Fibroblast of the conjunctiva (primary cell): ENCODE measurements at regions not wholly inside any gene's neighbourhood (a gene's known extent, or its start where the extent isn't known, plus 50 kb on each side); places are given as distances from the start of the nearest gene placed in this dataset.
"Not testable (repeated sequence)": the region's sequence is repeated elsewhere in the genome, so short reads cannot be mapped to it uniquely, and the experiment has no call there.

Experiments used
- DNase-seq: peaks from one replicate; pipeline ENCODE4 v3.0.0-alpha.2; 2010; ENCODE audit warnings: low read depth

DNA sequence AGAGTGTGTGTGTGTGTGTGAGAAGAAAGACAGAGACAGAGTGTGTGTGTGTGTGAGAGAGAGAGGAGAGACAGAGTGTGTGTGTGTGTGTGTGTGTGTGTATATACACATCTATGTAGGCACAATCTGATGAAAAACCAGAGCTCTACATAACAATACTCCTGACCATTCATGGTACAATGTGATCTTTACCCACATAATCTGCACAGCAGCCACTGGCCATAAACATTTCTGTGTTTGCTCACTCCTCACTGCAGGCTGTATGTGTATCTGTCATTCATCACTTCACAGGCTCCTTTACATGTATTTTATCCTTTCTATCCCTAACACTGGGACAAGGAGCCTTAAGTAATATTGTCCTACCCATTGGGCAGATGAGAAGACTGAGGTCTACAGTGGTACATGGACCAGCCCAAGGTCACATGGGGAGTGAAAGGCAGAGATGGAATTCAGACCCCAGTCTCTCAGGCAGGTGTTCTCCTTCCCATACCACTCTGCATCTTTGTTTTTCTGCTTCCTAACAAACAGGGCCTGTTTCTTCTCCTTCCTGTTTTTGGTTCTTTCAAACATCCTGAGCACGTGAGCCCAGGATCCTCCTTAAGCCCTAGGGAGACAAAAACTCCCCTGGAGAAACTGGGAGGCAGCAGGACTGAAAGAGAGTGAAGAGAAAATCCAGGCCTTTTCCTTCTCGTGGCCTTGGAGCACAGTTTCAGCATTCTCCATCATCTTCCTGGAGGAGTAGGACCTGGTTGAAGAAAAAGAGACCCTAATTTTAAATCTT, 201.7 kb upstream of the MSX2 start:
- DNase-seq, result no peak

DNA sequence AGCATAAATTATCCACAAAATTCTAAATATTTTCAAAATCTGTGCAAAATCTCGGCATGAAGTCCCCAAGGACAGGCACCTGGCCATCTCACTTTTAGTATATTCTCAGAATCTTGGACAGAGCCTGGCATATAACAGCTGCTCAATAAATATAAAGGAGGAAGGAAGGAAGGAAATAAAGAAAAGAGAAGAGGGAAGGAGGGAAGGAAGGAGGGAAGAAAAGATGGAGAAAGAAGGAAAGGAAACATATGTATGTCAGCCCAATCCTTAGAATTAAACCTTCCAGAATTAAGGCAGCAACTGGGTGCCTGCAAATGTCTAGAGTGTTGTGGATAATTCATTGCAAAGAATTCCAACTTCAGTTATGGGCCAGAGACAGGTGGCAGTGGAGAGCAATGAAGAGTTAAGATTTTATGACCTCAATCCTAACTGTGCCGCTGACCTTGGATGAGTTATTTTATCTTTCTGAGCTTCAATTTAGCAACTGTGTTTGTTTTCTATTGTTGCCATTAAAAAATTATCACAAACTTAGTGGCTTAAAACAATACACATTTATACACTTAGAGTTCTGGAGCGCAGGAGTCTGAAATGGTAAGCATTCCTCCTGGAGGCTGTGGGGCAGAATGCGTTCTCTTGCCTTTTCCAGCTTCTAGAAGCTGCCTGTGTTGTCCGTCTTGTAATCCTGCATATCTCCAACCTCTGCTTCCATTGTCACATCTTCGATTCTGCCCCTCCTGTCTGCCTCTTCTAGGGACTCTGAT, 200.9 kb upstream of the MSX2 start:
- no peak for DNase-seq

- no peak for DNase-seq
These were observed 200.0 kb upstream of the MSX2 start for GRCh38 chr5:174524351-174524750.

DNA sequence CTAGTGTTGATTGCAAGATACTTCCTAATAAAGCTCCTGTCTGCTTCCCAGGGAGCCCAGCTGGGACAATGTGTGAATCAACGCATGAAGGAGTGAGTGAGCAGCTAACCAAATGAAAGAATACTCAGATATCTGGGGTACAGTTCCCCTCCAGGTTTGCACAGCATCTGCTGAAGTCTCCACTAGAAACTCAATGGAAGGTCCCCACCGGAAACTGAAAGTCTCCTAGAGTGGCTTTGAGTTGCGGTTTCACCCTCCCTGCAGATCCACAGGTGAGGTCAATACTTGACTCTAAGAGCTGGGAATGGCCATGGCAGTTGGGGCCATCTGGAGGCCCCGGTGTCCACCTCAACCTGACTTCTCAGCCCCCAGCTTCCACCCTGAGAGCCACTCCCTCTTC, 198.2 kb upstream of the MSX2 start:
- no peak for DNase-seq

GRCh38 chr5:174527916-174528540, 196.4 kb upstream of the MSX2 start:
- no peak for DNase-seq

GRCh38 chr5:174528821-174529544, 195.4 kb upstream of the MSX2 start:
- DNase-seq, result no peak

- DNase-seq, result no peak
These were observed 194.3 kb upstream of the MSX2 start for GRCh38 chr5:174529925-174530681.

DNA sequence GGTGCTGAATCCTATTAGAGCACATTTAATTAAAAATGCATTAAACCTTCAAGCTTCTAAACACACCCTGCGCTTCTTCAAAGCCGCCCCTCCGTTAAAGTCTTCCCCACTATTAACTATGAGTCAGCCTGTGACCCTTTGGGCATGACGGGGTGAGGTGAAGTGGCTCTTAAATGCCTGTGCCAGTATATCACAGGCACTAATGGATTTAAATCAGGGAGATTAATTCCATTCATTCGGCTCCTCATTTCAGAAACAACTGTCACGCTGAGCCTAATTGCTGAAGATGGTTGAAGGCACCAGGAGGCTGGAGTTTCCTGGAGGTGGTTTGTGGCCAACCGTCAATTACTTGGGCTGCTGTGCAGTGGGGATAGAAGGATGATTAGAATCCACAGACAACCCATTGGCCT, 192.6 kb upstream of the MSX2 start:
- no peak for DNase-seq

DNA sequence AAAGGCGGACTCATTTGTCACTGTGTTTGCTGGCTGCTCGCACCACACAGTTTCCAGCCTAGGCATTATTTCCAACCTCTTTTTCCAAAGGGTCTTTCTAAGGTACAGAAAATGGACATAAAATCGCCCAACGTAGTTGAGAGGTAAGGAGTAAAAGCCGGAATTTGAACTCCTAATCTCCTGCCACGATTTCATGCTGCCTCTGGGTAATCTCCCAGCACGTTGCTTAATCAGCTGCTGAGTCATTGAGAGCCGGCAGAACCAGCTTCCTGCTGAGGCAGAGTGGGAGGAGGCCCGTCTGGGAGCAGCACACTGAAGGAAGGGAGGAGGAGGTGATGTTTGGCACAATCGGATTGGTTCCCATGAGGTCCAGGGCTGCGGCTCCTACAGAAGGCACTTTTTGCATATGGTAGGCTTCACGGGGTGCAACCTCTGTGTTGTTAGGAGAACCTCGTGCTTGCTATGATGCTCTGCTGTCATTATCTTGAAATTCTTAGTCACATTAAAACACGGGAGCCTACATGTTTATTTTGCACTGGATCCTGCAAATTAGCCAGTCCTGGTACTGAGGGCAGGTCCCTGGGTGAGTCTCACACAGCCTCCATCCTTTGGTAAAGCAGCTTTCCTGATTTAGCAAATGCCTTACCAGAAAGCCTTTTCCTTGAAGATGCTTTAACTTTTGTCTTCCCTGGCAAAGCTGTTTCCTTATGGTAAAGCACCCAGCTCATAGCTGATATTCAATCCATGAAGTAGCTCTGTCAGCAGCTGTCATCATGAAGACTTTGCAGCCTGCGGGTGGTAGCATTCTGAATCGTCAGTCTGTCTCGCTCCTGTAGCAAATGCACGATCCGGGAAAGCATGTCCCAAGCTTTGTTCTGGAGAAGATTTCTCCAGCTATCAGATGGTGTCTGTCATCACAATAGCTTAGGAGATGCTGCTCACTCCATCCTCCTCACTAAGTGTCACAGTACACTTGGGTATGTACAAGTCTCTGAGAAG, 191.6 kb upstream of the MSX2 start:
- peak; percentile 89 for DNase-seq

DNA sequence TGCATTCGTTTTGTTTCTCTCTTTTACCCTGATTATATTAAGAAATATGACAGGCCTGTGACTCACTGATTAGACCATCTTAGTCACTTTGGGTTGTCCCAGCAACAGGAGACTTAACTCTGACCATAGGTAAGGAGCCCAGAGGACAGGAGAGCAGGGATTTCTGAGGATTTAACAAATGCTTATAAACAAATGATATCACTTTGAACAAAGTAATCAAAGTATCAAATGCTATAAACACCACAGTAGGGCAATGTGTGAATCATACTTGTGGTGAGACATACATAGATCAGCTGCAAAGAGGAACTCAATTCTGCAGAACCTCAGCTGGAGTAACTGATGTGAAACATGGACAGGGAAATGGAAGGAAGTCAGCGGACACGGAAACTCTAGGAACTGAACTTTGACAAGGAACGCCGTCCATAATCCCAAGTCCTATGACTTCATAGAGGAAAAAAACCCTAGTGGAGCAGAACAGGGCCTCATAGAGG, 190.6 kb upstream of the MSX2 start:
- DNase-seq, result peak; percentile 59

GRCh38 chr5:174535669-174536068, 188.7 kb upstream of the MSX2 start:
- DNase-seq, result no peak

DNA sequence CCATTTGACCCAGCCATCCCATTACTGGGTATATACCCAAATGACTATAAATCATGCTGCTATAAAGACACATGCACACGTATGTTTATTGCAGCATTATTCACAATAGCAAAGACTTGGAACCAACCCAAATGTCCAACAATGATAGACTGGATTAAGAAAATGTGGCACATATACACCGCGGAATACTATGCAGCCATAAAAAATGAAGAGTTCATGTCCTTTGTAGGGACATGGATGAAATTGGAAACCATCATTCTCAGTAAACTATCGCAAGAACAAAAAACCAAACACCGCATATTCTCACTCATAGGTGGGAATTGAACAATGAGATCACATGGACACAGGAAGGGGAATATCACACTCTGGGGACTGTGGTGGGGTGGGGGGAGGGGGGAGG, 184.6 kb upstream of the MSX2 start:
- DNase-seq, result not testable (repeated sequence)

DNA sequence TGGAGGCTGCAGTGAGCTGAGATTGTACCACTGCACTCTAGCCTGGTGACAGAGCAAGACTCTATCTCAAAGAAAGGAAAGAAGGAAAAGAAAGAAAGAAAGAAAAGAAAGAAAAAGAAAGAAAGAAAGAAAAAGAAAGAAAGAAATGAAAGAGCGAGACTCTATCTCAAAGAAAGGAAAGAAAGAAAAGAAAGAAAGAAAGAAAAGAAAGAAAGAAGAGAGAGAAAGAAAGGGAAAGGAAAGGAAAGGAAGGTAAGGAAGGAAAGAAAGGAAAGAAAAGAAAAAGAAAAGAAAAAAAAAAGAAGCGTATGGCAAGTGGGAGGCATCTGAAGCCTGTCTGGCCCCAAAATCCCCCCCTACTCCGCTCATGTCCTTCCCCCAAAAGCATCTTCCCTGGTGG, 182.3 kb upstream of the MSX2 start:
- DNase-seq, result no peak

GRCh38 chr5:174542471-174542870, 181.9 kb upstream of the MSX2 start:
- no peak for DNase-seq

DNA sequence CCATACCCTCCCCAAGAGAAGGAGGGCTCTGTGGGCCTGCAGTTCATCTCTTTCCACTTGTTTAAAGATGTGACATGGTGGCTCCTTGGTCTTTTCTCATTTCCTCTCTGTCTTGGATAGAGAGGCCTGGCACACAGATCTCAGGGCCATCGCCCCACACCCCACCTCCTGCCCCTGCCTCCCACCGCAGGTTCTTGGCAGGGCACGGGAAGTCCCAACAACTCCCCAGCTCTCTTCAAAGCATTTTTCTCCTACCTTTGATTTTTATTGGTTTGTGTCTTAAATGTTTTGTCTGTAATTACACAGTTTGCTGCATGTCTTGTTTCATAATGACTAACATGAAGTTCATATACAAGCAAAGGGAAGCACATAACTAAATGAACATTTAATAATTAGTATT, 178.5 kb upstream of the MSX2 start:
- no peak for DNase-seq

- DNase-seq, result no peak
These were observed 176.6 kb upstream of the MSX2 start for GRCh38 chr5:174547814-174548213.

DNA sequence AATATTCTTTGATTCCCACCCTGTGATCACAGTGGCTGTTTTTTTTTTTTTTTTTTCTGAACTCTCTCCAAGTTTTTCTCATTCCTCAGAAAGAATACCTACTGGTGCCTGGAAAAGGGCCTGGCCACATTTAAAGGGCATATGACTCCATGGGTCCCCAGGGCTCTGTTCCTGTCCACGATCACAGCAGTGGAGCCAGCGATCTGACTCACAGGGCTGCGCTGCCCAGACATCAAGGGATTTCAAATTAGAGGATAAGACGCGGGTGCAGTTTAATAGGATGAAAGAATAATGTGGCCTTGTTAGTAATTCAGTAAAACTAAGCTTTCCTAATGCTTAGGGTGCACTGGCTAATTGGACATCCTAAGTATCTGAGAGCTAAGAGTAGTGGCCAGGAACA, 175.1 kb upstream of the MSX2 start:
- no peak for DNase-seq

- DNase-seq, result no peak
These were observed 174.4 kb upstream of the MSX2 start for GRCh38 chr5:174550026-174550425.

DNA sequence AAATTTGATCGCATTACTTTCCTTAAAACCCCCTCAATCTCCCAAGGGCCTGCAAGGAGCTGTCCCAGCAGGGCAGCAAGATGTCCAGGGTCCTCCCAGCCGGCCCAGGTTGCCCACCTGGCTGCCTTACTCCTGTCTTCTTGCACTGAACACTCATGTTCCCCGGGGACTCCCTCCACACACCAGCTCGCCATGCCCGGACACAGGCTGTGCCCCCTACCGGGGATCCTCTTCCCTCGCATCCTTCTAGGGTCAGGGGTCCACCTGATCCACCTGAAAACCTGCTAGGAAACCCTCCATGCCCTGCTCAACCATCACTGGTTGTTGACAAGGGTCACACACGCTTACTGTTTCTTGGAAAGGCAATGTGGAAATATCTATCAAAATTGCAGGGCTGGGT, 172.0 kb upstream of the MSX2 start:
- no peak for DNase-seq

DNA sequence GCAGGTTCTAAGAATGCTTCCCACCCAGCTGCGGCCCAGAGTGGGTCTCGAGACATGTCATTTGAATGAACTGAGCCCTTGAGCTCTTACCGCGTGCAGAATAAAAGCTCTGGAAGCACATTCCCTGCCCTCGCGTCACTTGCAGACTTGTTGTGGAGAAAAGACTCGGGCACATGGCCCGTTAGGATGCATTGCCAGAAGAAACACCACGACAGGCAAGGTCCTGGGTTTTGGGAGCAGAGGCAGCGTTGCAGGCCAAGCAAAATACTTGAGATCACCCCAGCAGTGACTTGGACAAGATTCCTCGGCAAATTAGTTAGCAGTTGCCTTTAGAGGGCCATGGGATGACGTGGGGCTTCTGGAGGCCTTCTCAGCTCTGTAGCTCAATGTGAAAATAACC, 170.8 kb upstream of the MSX2 start:
- no peak for DNase-seq
